ENCODE measurements at regions not wholly inside any gene's neighbourhood (a gene's known extent, or its start where the extent isn't known, plus 50 kb on each side); places are given as distances from the start of the nearest gene placed in this dataset.

DNA sequence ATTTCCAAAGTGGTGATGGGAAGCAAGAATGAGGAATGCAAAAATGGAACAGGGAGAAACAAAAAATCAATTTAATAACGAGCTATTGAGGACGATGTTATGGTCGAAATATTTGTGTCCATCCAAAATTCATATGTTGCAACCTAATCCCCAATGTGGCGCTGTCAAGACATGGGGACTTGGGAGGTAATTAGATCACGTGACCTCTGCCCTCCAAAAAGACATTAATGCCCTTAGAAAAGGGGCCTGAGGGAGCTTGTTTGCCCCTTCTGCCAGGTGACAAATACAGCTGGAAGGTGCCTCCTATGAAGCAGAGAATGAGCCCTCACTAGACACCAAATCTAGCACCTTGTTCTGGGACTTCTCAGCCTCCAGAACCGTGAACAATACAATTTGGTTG, 315.2 kb upstream of the CDH9 start:
- Histone ChIP-seq H3K4me1 (ENCODE audit: insufficient read depth, low read length) (no peaks in the 10 kb centered on the region), H3K27me3 (ENCODE audit: control insufficient read depth in 1 of 2, insufficient read depth in 2 of 2, low read length in 2 of 2) (no peaks in the 10 kb centered on the region), H3K36me3 (ENCODE audit: insufficient read depth, low read length) (no peaks in the 10 kb centered on the region), H3K4me3 (ENCODE audit: low read length) (no peak overlapping the region), H3K27ac (ENCODE audit: low read depth in 1 of 2, low read length in 2 of 2) (no peak overlapping the region), H3K9me3 (ENCODE audit: control insufficient read depth in 1 of 2, insufficient read depth in 1 of 2, low read length in 2 of 2) (no peaks in the 10 kb centered on the region)
- no peak for DNase-seq
- TF ChIP-seq, protein P1, sequence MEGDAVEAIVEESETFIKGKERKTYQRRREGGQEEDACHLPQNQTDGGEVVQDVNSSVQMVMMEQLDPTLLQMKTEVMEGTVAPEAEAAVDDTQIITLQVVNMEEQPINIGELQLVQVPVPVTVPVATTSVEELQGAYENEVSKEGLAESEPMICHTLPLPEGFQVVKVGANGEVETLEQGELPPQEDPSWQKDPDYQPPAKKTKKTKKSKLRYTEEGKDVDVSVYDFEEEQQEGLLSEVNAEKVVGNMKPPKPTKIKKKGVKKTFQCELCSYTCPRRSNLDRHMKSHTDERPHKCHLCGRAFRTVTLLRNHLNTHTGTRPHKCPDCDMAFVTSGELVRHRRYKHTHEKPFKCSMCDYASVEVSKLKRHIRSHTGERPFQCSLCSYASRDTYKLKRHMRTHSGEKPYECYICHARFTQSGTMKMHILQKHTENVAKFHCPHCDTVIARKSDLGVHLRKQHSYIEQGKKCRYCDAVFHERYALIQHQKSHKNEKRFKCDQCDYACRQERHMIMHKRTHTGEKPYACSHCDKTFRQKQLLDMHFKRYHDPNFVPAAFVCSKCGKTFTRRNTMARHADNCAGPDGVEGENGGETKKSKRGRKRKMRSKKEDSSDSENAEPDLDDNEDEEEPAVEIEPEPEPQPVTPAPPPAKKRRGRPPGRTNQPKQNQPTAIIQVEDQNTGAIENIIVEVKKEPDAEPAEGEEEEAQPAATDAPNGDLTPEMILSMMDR (IDR thresholded peaks at IDR 0.05): no peak
- intact Hi-C loops (cut with DNase I, micrococcal nuclease): no loop called here
- ChIA-PET CTCF (no interaction called here), POLR2A (no interaction called here)
- no peak for ATAC-seq (ENCODE audit: poor library complexity)
- Mint-ChIP-seq H3K4me1 (ENCODE audit: low read depth) (no peaks in the 10 kb centered on the region), H3K36me3 (ENCODE audit: low read depth) (no peaks in the 10 kb centered on the region), H3K27me3 (no peaks in the 10 kb centered on the region), H3K27ac (no peak overlapping the region), H3K4me3 (no peak overlapping the region), H3K9me3 (peaks cover 15% of the 10 kb centered on the region)

DNA sequence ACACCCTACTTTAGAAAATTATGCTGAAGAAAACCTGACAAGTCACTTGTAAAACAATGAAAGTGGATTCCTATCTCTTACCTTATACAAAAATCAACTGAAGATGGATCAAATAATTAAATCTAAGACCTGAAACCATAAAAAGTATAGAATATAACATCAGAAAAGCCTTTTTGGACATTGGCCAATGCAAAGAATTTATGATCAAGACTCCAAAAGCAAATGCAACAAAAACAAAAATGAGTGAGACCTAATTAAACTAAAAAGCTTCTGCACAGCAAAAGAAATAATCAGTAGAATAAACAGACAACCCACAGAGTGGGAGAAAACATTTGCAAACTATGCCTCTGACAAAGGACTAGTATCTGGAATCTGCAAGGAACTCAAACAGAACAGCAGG, 303.0 kb upstream of the CDH9 start:
- no peaks in the 10 kb centered on the region for H3K4me1 Mint-ChIP-seq (ENCODE audit: low read depth)
- CTCF ChIA-PET: no interaction called here
- no peak for ATAC-seq (ENCODE audit: poor library complexity)

DNA sequence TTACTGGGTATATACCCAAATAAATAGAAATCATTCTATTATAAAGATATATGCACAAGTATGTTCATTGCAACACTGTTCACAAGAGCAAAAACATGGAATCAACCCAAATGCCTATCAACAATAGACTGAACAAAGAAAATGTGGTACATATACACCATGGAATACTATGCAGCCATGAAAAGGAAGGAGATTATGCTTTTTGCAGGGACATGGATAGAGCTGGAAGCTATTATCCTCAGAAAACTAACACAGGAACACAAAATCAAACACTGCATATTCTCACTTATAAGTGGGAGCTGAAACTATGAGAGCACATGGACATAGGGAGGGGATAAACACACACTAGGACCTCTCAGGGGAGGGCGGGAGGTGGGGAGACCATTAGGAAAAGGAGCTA, 298.4 kb upstream of the CDH9 start:
- Mint-ChIP-seq H3K27ac (no peak overlapping the region), H3K36me3 (ENCODE audit: low read depth) (no peaks in the 10 kb centered on the region), H3K9me3 (peaks cover 13% of the 10 kb centered on the region), H3K27me3 (no peaks in the 10 kb centered on the region), H3K4me3 (no peak overlapping the region), H3K4me1 (ENCODE audit: low read depth) (no peaks in the 10 kb centered on the region)
- ATAC-seq (ENCODE audit: poor library complexity) (no peak), DNase-seq (no peak)
- Histone ChIP-seq H3K27me3 (ENCODE audit: control insufficient read depth in 1 of 2, insufficient read depth in 2 of 2, low read length in 2 of 2) (no peaks in the 10 kb centered on the region), H3K27ac (ENCODE audit: low read depth in 1 of 2, low read length in 2 of 2) (no peak overlapping the region), H3K36me3 (ENCODE audit: insufficient read depth, low read length) (no peaks in the 10 kb centered on the region), H3K9me3 (ENCODE audit: control insufficient read depth in 1 of 2, insufficient read depth in 1 of 2, low read length in 2 of 2) (peaks cover 0 to 4% of the 10 kb centered on the region in 2 experiments), H3K4me1 (ENCODE audit: insufficient read depth, low read length) (no peaks in the 10 kb centered on the region), H3K4me3 (ENCODE audit: low read length) (no peak overlapping the region)
- POLR2A ChIA-PET: no interaction called here
- intact Hi-C loops (cut with DNase I, micrococcal nuclease): no loop called here
- TF ChIP-seq, protein P1 (IDR thresholded peaks at IDR 0.05): no peak
- CTCF ChIA-PET: no interaction called here

More for the DNA sequence above, 303.0 kb upstream of the CDH9 start:
- no peak for DNase-seq
- H3K27me3 ChIP-seq (ENCODE audit: control insufficient read depth in 1 of 2, insufficient read depth in 2 of 2, low read length in 2 of 2): no peaks in the 10 kb centered on the region
- H3K4me3 Mint-ChIP-seq: no peak overlapping the region
- H3K9me3 ChIP-seq (ENCODE audit: control insufficient read depth in 1 of 2, insufficient read depth in 1 of 2, low read length in 2 of 2): peaks cover 0 to 4% of the 10 kb centered on the region in 2 experiments
- no peaks in the 10 kb centered on the region for H3K4me1 ChIP-seq (ENCODE audit: insufficient read depth, low read length)
- intact Hi-C loops (cut with DNase I, micrococcal nuclease): no loop called here
- H3K27ac ChIP-seq (ENCODE audit: low read depth in 1 of 2, low read length in 2 of 2): no peak overlapping the region
- H3K36me3 ChIP-seq (ENCODE audit: insufficient read depth, low read length): no peaks in the 10 kb centered on the region
- no peak overlapping the region for H3K27ac Mint-ChIP-seq
- TF ChIP-seq, protein P1 (IDR thresholded peaks at IDR 0.05): no peak
- peaks cover 13% of the 10 kb centered on the region for H3K9me3 Mint-ChIP-seq
- no peaks in the 10 kb centered on the region for H3K27me3 Mint-ChIP-seq
- no peaks in the 10 kb centered on the region for H3K36me3 Mint-ChIP-seq (ENCODE audit: low read depth)
- no peak overlapping the region for H3K4me3 ChIP-seq (ENCODE audit: low read length)
- POLR2A ChIA-PET: no interaction called here

All from CD4-positive, alpha-beta T cell (primary cell).